HG02943 (cell line): ENCODE measurements at regions not wholly inside any gene's neighbourhood (a gene's known extent, or its start where the extent isn't known, plus 50 kb on each side); places are given as distances from the start of the nearest gene placed in this dataset.
"Not testable (repeated sequence)": the region's sequence is repeated elsewhere in the genome, so short reads cannot be mapped to it uniquely, and the experiment has no call there.

Experiments used
- ATAC-seq: cut with Tn5 transposase; IDR thresholded peaks from one replicate; pipeline ENCODE4 v1.9.1; 2021; ENCODE audit warnings: mild to moderate bottlenecking, low read depth, moderate library complexity; ENCODE audit not compliant: unreplicated experiment

- ATAC-seq: no peak
Observed at GRCh38 chr7:68031180-68031943, 1034.7 kb downstream of the TYW1 start.

- no peak for ATAC-seq
Observed at GRCh38 chr7:68038621-68039314, 1042.1 kb downstream of the TYW1 start.

GRCh38 chr7:68041554-68041953 is 1044.9 kb downstream of the TYW1 start:
- no peak for ATAC-seq

- ATAC-seq: no peak
Observed at GRCh38 chr7:68043546-68043945, 1046.9 kb downstream of the TYW1 start.

GRCh38 chr7:68050627-68051026 is 1054.0 kb downstream of the TYW1 start:
- no peak for ATAC-seq

GRCh38 chr7:68058014-68058413 is 1061.4 kb downstream of the TYW1 start:
- no peak for ATAC-seq

GRCh38 chr7:68063171-68063570 is 1066.5 kb downstream of the TYW1 start:
- no peak for ATAC-seq

GRCh38 chr7:68065581-68065980 is 1068.9 kb downstream of the TYW1 start:
- no peak for ATAC-seq

- no peak for ATAC-seq
Observed at GRCh38 chr7:68067845-68068244, 1071.2 kb downstream of the TYW1 start.

GRCh38 chr7:68070992-68071391 is 1074.4 kb downstream of the TYW1 start:
- ATAC-seq: no peak

GRCh38 chr7:68073701-68074100 is 1077.1 kb downstream of the TYW1 start:
- no peak for ATAC-seq

- no peak for ATAC-seq
Observed at GRCh38 chr7:68074242-68074641, 1077.6 kb downstream of the TYW1 start.

GRCh38 chr7:68078157-68078710 is 1081.6 kb downstream of the TYW1 start:
- ATAC-seq: no peak

GRCh38 chr7:68082066-68082960 is 1085.7 kb downstream of the TYW1 start:
- ATAC-seq: not testable (repeated sequence)

- ATAC-seq: not testable (repeated sequence)
Observed at GRCh38 chr7:68082961-68083657, 1086.5 kb downstream of the TYW1 start.

- no peak for ATAC-seq
Observed at GRCh38 chr7:68087401-68087800, 1090.8 kb downstream of the TYW1 start.

GRCh38 chr7:68088879-68089278 is 1092.2 kb downstream of the TYW1 start:
- no peak for ATAC-seq

- not testable (repeated sequence) for ATAC-seq
Observed at GRCh38 chr7:68090256-68090655, 1093.6 kb downstream of the TYW1 start.

GRCh38 chr7:68103319-68103718 is 1106.7 kb downstream of the TYW1 start:
- ATAC-seq: no peak

GRCh38 chr7:68107261-68107660 is 1110.6 kb downstream of the TYW1 start:
- no peak for ATAC-seq
